IMR-90 (cell line): ENCODE measurements at regions not wholly inside any gene's neighbourhood (a gene's known extent, or its start where the extent isn't known, plus 50 kb on each side); places are given as distances from the start of the nearest gene placed in this dataset.

Experiments
- ATAC-seq: fragments of 200-7000 bp; cut with Tn5 transposase; 2 replicates; pipeline ENCODE4 v1.9.1; 2020; ENCODE audit warnings: low read depth, mild to moderate bottlenecking, moderate library complexity
- BruUV-seq: library from RNA; stranded (reverse); fragments of 400-500 nt; replicated peaks from 2 replicates; lab custom pipeline; 2021; lab: Mats Ljungman, UMichigan
- CTCF ChIA-PET: fragments of 300-600 bp; formaldehyde crosslinking; extraction: SDS; loops from one replicate; lab custom pipeline; 2021; ENCODE audit warnings: antibody characterized with exemption; lab: Yijun Ruan, JAX
- POLR2A ChIA-PET: fragments of 300-600 bp; sonication (Branson Sonifier 250); formaldehyde crosslinking; loops from one replicate; lab custom pipeline; 2022; ENCODE audit warnings: antibody characterized with exemption; ENCODE audit not compliant: unreplicated experiment; lab: Charles Lee
- DNase-seq: peaks from one replicate; pipeline ENCODE4 v3.0.0; 2013
- H2AFZ ChIP-seq: replicated peaks from 2 replicates; pipeline ENCODE3; 2013; ENCODE audit warnings: low read length, mild to moderate bottlenecking; ENCODE audit not compliant: poor library complexity
- H2AK5ac ChIP-seq: 2 replicates; pipeline ENCODE4 v1.6.1; 2013; ENCODE audit warnings: low read depth, low read length, inconsistent platforms
- H2AK9ac ChIP-seq: replicated peaks from 2 replicates; pipeline ENCODE3; 2013; ENCODE audit warnings: mild to moderate bottlenecking, low read depth, low read length, moderate library complexity; ENCODE audit not compliant: poor library complexity
- H2BK120ac ChIP-seq: 2 replicates; pipeline ENCODE4 v1.6.1; 2013; ENCODE audit warnings: low read depth, low read length, inconsistent platforms
- H2BK15ac ChIP-seq: 3 replicates; pipeline ENCODE4 v1.6.1; 2013; ENCODE audit warnings: low read depth, low read length, inconsistent platforms
- H2BK20ac ChIP-seq: 2 replicates; pipeline ENCODE4 v1.6.1; 2013; ENCODE audit warnings: low read depth, mild to moderate bottlenecking, inconsistent platforms, low read length, moderate library complexity
- H2BK5ac ChIP-seq: 2 replicates; pipeline ENCODE4 v1.6.1; 2013; ENCODE audit warnings: mild to moderate bottlenecking, low read depth, low read length, inconsistent platforms; ENCODE audit not compliant: poor library complexity, severe bottlenecking
- H3K14ac ChIP-seq: replicated peaks from 2 replicates; pipeline ENCODE4 v1.6.1; 2013; ENCODE audit warnings: low read depth, low read length, inconsistent platforms
- H3K18ac ChIP-seq: 2 replicates; pipeline ENCODE4 v1.6.1; 2013; ENCODE audit warnings: low read depth, low read length, control low read depth
- H3K23ac ChIP-seq: 2 replicates; pipeline ENCODE4 v1.6.1; 2013; ENCODE audit warnings: low read depth, low read length, inconsistent platforms
- H3K27ac ChIP-seq: 2 replicates; pipeline ENCODE4 v1.5.1; 2013; ENCODE audit warnings: mild to moderate bottlenecking, control low read depth, low read length; ENCODE audit not compliant: insufficient read depth
- H3K27me3 ChIP-seq: 2 replicates; pipeline ENCODE4 v1.6.1; 2013; ENCODE audit warnings: low read length; ENCODE audit not compliant: control insufficient read depth, insufficient read depth
- H3K36me3 ChIP-seq: 2 replicates; pipeline ENCODE4 v1.6.1; 2013; ENCODE audit warnings: low read length, mixed read lengths; ENCODE audit not compliant: control insufficient read depth, insufficient read depth
- H3K4ac ChIP-seq: 2 replicates; pipeline ENCODE4 v1.6.1; 2013; ENCODE audit warnings: low read depth, low read length, inconsistent platforms
- H3K4me1 ChIP-seq: 2 replicates; pipeline ENCODE4 v1.6.1; 2013; ENCODE audit warnings: low read length, mixed read lengths; ENCODE audit not compliant: control insufficient read depth, insufficient read depth
- H3K4me2 ChIP-seq: 2 replicates; pipeline ENCODE4 v1.6.1; 2013; ENCODE audit warnings: low read depth, mild to moderate bottlenecking, control low read depth, low read length, moderate library complexity
- H3K4me3 ChIP-seq: 2 replicates; pipeline ENCODE4 v1.5.1; 2013; ENCODE audit warnings: low read depth, mild to moderate bottlenecking, control low read depth, low read length, moderate library complexity; ENCODE audit not compliant: insufficient read depth
- H3K56ac ChIP-seq: 2 replicates; pipeline ENCODE4 v1.6.1; 2013; ENCODE audit warnings: low read length, inconsistent platforms; ENCODE audit not compliant: insufficient read depth; ENCODE audit errors: extremely low read depth
- H3K79me1 ChIP-seq, 2 experiments: 2 replicates each; pipeline ENCODE4 v1.6.1; 2013; ENCODE audit warnings: low read length in 2 of 2, inconsistent platforms in 1 of 2, low read depth in 1 of 2
- H3K9ac ChIP-seq: 2 replicates; pipeline ENCODE4 v1.6.1; 2013; ENCODE audit warnings: low read depth, low read length, control low read depth
- H3K9me1 ChIP-seq: 2 replicates; pipeline ENCODE4 v1.6.1; 2013; ENCODE audit warnings: low read length, inconsistent platforms; ENCODE audit not compliant: insufficient read depth
- H3K9me3 ChIP-seq: 2 replicates; pipeline ENCODE4 v1.6.1; 2013; ENCODE audit warnings: low read length; ENCODE audit not compliant: control insufficient read depth, insufficient read depth
- H4K20me1 ChIP-seq: 2 replicates; pipeline ENCODE4 v1.6.1; 2013; ENCODE audit warnings: low read length, inconsistent platforms; ENCODE audit not compliant: insufficient read depth
- H4K5ac ChIP-seq: 2 replicates; pipeline ENCODE4 v1.6.1; 2013; ENCODE audit warnings: mild to moderate bottlenecking, low read depth, low read length, control low read depth
- H4K8ac ChIP-seq, 2 experiments: 2 replicates each; pipeline ENCODE4 v1.6.1; 2013; ENCODE audit warnings: low read depth in 2 of 2, low read length in 2 of 2, control low read depth in 1 of 2, inconsistent platforms in 1 of 2
- H4K91ac ChIP-seq: 2 replicates; pipeline ENCODE4 v1.6.1; 2013; ENCODE audit warnings: low read depth, low read length, inconsistent platforms; ENCODE audit not compliant: insufficient read depth
- BHLHE40 ChIP-seq: fragments of 150-350 bp; IDR thresholded peaks from 2 replicates; pipeline ENCODE4 v1.6.1; 2016; ENCODE audit warnings: mild to moderate bottlenecking, low read depth, low read length
- CTCF ChIP-seq: conservative IDR thresholded peaks from 2 replicates; pipeline ENCODE4 v1.5.1; 2012; ENCODE audit warnings: mild to moderate bottlenecking, low read depth, low read length, improper control_type of control experiment
- ELK1 ChIP-seq: fragments of 150-350 bp; IDR thresholded peaks from 2 replicates; pipeline ENCODE4 v1.6.1; 2016; ENCODE audit warnings: low read depth, mild to moderate bottlenecking, low read length, moderate library complexity, borderline replicate concordance
- FOS ChIP-seq: fragments of 150-350 bp; IDR thresholded peaks from 2 replicates; pipeline ENCODE4 v1.6.1; 2016; ENCODE audit warnings: low read depth, low read length
- MXI1 ChIP-seq: IDR thresholded peaks from 2 replicates; pipeline ENCODE4 v1.6.1; 2012; ENCODE audit warnings: low read depth, mild to moderate bottlenecking, low read length, moderate library complexity, borderline replicate concordance
- RAD21 ChIP-seq: IDR thresholded peaks from 2 replicates; pipeline ENCODE4 v1.6.1; 2012; ENCODE audit warnings: low read length, improper control_type of control experiment
- SMC3 ChIP-seq: fragments of 150-350 bp; IDR thresholded peaks from 2 replicates; pipeline ENCODE4 v1.6.1; 2016; ENCODE audit warnings: low read depth, mild to moderate bottlenecking, antibody characterized with exemption, low read length, moderate library complexity
- WGBS, 2 experiments: methylation state at CpG; one replicate each; pipeline versions ENCODE4 v1.1.5 to v1.1.7; 2013; ENCODE audit warnings: missing lambda C conversion rate in 2 of 2; ENCODE audit not compliant: insufficient read length in 1 of 2; ENCODE audit errors: extremely low coverage in 2 of 2; 5-methylcytosine and 5-hydroxymethylcytosine counted together
- dilution Hi-C: fragments of 300-500 bp; cut with HindIII; formaldehyde crosslinking; loops from one replicate; pipeline ENCODE4 v1.14.3; 2018; ENCODE audit warnings: low sequenced_read_pairs; ENCODE audit not compliant: unreplicated experiment
- in situ Hi-C: fragments of 300-500 bp; cut with MboI; formaldehyde crosslinking; loops from 3 replicates; pipeline ENCODE4 v1.14.3; 2019; ENCODE audit warnings: low sequenced_read_pairs, inconsistent platforms, mixed read lengths
- intact Hi-C: fragments of 100-400 bp; cut with micrococcal nuclease; formaldehyde crosslinking; loops from 2 replicates; pipeline ENCODE4 v1.10.0; 2022

GRCh38 chr6:134784336-134784735, 165.6 kb downstream of the ALDH8A1 start:
- in situ Hi-C loops: no loop called here
- Histone ChIP-seq H3K4me2 (no peak overlapping the region), H3K4ac (no peak overlapping the region), H2AFZ (no peak overlapping the region), H4K8ac (no peak overlapping the region), H2BK15ac (no peak overlapping the region), H2BK20ac (no peak overlapping the region), H3K79me1 (no peaks in the 10 kb centered on the region), H3K18ac (peak overlapping the region; percentile 94), H4K5ac (peak overlapping the region; percentile 72), H3K4me3 (no peak overlapping the region), H2AK9ac (no peak overlapping the region), H3K23ac (no peak overlapping the region), H3K9me3 (peaks cover 1% of the 10 kb centered on the region), H2BK5ac (peak overlapping the region; percentile 32), H3K27ac (peak overlapping the region; percentile 54; the same call in 1 of the 2 replicates), H3K27me3 (no peaks in the 10 kb centered on the region), H4K91ac (no peak overlapping the region; the same call in 1 of the 2 replicates), H4K20me1 (no peaks in the 10 kb centered on the region), H3K9ac (no peak overlapping the region), H2AK5ac (peak overlapping the region; percentile 56; the same call in 1 of the 2 replicates), H3K9me1 (no peaks in the 10 kb centered on the region), H3K56ac (no peak overlapping the region), H3K4me1 (peaks cover 7% of the 10 kb centered on the region), H2BK120ac (0 out of 2 replicates have a peak overlapping the region, but pooled peaks have one; percentile 18), H3K14ac (no peak overlapping the region), H3K36me3 (no peaks in the 10 kb centered on the region)
- DNase-seq: no peak
- intact Hi-C loops: no loop called here
- dilution Hi-C loops: no loop called here
- ChIA-PET CTCF (no interaction called here), POLR2A (no interaction called here)
- no TSS peak for BruUV-seq
- no peak for ATAC-seq
- no CpG with 5 or more reads among the region's 2 CpGs for WGBS, 2 experiments
- no peak for TF ChIP-seq CTCF
- no peak for TF ChIP-seq BHLHE40
- TF ChIP-seq ELK1: no peak
- TF ChIP-seq MXI1: no peak
- no peak for TF ChIP-seq SMC3
- TF ChIP-seq FOS: no peak
- TF ChIP-seq RAD21: no peak
